GM23338 (cell line): ENCODE measurements at regions not wholly inside any gene's neighbourhood (a gene's known extent, or its start where the extent isn't known, plus 50 kb on each side); places are given as distances from the start of the nearest gene placed in this dataset.

Experiments
- ATAC-seq: fragments of 200-7000 bp; cut with Tn5 transposase; 3 replicates; pipeline ENCODE4 v1.9.1; 2020
- DNase-seq: peaks from one replicate; pipeline ENCODE4 v3.0.0-alpha.2; 2015; ENCODE audit warnings: low spot score
- H2AFZ ChIP-seq: fragments of 200-600 bp; sonication (generic); 2 replicates; pipeline ENCODE4 v1.8.0; 2016; ENCODE audit warnings: antibody characterized with exemption, mild to moderate bottlenecking, moderate library complexity
- H3F3A ChIP-seq: fragments of 200-600 bp; sonication (generic); replicated peaks from 2 replicates; pipeline ENCODE4 v1.8.0; 2017; ENCODE audit warnings: antibody characterized with exemption, mixed run types, low read depth
- H3K27ac ChIP-seq: fragments of 200-600 bp; sonication (generic); 2 replicates; pipeline ENCODE4 v1.6.1; 2016; ENCODE audit warnings: low read depth
- H3K27me3 ChIP-seq: fragments of 200-600 bp; sonication (generic); 2 replicates; pipeline ENCODE4 v1.8.0; 2016; ENCODE audit warnings: mild to moderate bottlenecking, mixed run types, moderate library complexity; ENCODE audit not compliant: insufficient read depth
- H3K36me3 ChIP-seq: fragments of 200-600 bp; sonication (generic); 2 replicates; pipeline ENCODE4 v1.8.0; 2016; ENCODE audit warnings: mild to moderate bottlenecking; ENCODE audit not compliant: insufficient read depth
- H3K4me1 ChIP-seq: fragments of 200-600 bp; sonication (generic); 2 replicates; pipeline ENCODE4 v1.8.0; 2016; ENCODE audit warnings: mild to moderate bottlenecking, moderate library complexity; ENCODE audit not compliant: insufficient read depth
- H3K4me2 ChIP-seq: fragments of 200-600 bp; sonication (generic); 2 replicates; pipeline ENCODE4 v1.7.1; 2017; ENCODE audit warnings: mixed run types
- H3K4me3 ChIP-seq: fragments of 200-600 bp; sonication (generic); 2 replicates; pipeline ENCODE4 v1.6.1; 2016; ENCODE audit warnings: mixed run types
- H3K79me2 ChIP-seq: fragments of 200-600 bp; sonication (generic); replicated peaks from 2 replicates; pipeline ENCODE4 v1.8.0; 2017; ENCODE audit warnings: mild to moderate bottlenecking; ENCODE audit not compliant: insufficient read depth
- H3K9me2 ChIP-seq: fragments of 200-600 bp; sonication (generic); 2 replicates; pipeline ENCODE4 v1.8.0; 2017; ENCODE audit not compliant: insufficient read depth
- H4K20me1 ChIP-seq: fragments of 200-600 bp; sonication (generic); replicated peaks from 2 replicates; pipeline ENCODE4 v1.8.0; 2017; ENCODE audit warnings: mild to moderate bottlenecking; ENCODE audit not compliant: insufficient read depth
- H3K27ac Mint-ChIP-seq: 2 replicates; pipeline ENCODE4 v1.8.0; 2020; ENCODE audit warnings: inconsistent platforms, mild to moderate bottlenecking, moderate library complexity, mixed read lengths
- H3K27me3 Mint-ChIP-seq: 3 replicates; pipeline ENCODE4 v1.8.0; 2022; ENCODE audit warnings: low read depth, mild to moderate bottlenecking, moderate library complexity, mixed read lengths, inconsistent platforms; ENCODE audit not compliant: insufficient read depth, poor library complexity
- H3K36me3 Mint-ChIP-seq: 3 replicates; pipeline ENCODE4 v1.8.0; 2021; ENCODE audit warnings: low read depth, mild to moderate bottlenecking, inconsistent platforms, moderate library complexity, mixed read lengths
- H3K4me1 Mint-ChIP-seq: 3 replicates; pipeline ENCODE4 v1.8.0; 2020; ENCODE audit warnings: mild to moderate bottlenecking, inconsistent platforms, mixed read lengths
- H3K4me3 Mint-ChIP-seq: 3 replicates; pipeline ENCODE4 v1.8.0; 2021; ENCODE audit warnings: moderate library complexity, mild to moderate bottlenecking, inconsistent platforms, mixed read lengths
- H3K9me3 Mint-ChIP-seq: 3 replicates; pipeline ENCODE4 v1.8.0; 2020; ENCODE audit warnings: moderate library complexity, mild to moderate bottlenecking, inconsistent platforms, mixed read lengths
- CREB1 ChIP-seq: fragments of 250-450 bp; sonication (Bioruptor Pico); IDR thresholded peaks from 2 replicates; pipeline ENCODE4 v1.5.0; 2020; ENCODE audit warnings: low read depth, mild to moderate bottlenecking, moderate library complexity
- CTCF ChIP-seq, 2 experiments: fragments of 200-600 bp in 1 of 2; sonication (generic) in 1 of 2; conservative IDR thresholded peaks; 2 replicates each; pipeline versions ENCODE4 v1.5.1 to v1.6.1; 2016 to 2017; ENCODE audit warnings: antibody characterized with exemption in 2 of 2, low read depth in 2 of 2, mild to moderate bottlenecking in 2 of 2, moderate library complexity in 1 of 2
- ETS1 ChIP-seq: IDR thresholded peaks from 2 replicates; pipeline ENCODE4 v1.6.1; 2016; ENCODE audit warnings: antibody characterized with exemption
- EZH2 ChIP-seq: fragments of 200-600 bp; sonication (generic); IDR thresholded peaks from one replicate; pipeline ENCODE4 v1.8.0; 2017; ENCODE audit warnings: antibody characterized with exemption, mild to moderate bottlenecking, low read depth; ENCODE audit not compliant: unreplicated experiment
- EZH2phosphoT487 ChIP-seq: fragments of 200-600 bp; sonication (generic); IDR thresholded peaks from one replicate; pipeline ENCODE4 v1.8.1; 2018; ENCODE audit warnings: antibody characterized with exemption; ENCODE audit not compliant: unreplicated experiment
- JUNB ChIP-seq: IDR thresholded peaks from one replicate; pipeline ENCODE4 v1.6.1; 2016; ENCODE audit warnings: antibody characterized with exemption; ENCODE audit not compliant: unreplicated experiment
- NANOG ChIP-seq: IDR thresholded peaks from 2 replicates; pipeline ENCODE4 v1.6.1; 2016; ENCODE audit warnings: antibody characterized with exemption, borderline replicate concordance
- POLR2AphosphoS5 ChIP-seq: IDR thresholded peaks from 2 replicates; pipeline ENCODE4 v1.6.1; 2016; ENCODE audit warnings: antibody characterized with exemption, low read depth
- REST ChIP-seq: IDR thresholded peaks from one replicate; pipeline ENCODE4 v1.6.1; 2018; ENCODE audit warnings: antibody characterized with exemption; ENCODE audit not compliant: unreplicated experiment
- STAT1 ChIP-seq: IDR thresholded peaks from one replicate; pipeline ENCODE4 v1.6.1; 2016; ENCODE audit warnings: antibody characterized with exemption; ENCODE audit not compliant: unreplicated experiment
- ZNF114 ChIP-seq: fragments of 250-450 bp; sonication (Bioruptor Pico); IDR thresholded peaks from 2 replicates; pipeline ENCODE4 v1.5.0; 2020; ENCODE audit warnings: mild to moderate bottlenecking, moderate library complexity
- ZNF331 ChIP-seq: fragments of 250-450 bp; sonication (Bioruptor Pico); IDR thresholded peaks from 2 replicates; pipeline ENCODE4 v1.5.0; 2020; ENCODE audit warnings: low read depth, mild to moderate bottlenecking, moderate library complexity
- ZNF462 ChIP-seq: fragments of 250-450 bp; sonication (Bioruptor Pico); IDR thresholded peaks from 2 replicates; pipeline ENCODE4 v1.5.0; 2020; ENCODE audit warnings: mild to moderate bottlenecking, moderate library complexity

- ATAC-seq, result no peak
Observed at GRCh38 chr17:53891726-53892125, 69.0 kb downstream of the KIF2B start.

More at GRCh38 chr17:53891726-53892125, 69.0 kb downstream of the KIF2B start:
- no peaks in the 10 kb centered on the region for H3F3A ChIP-seq
- no peak overlapping the region for H3K4me3 ChIP-seq
- Mint-ChIP-seq H3K27ac (no peak overlapping the region), H3K4me3 (no peak overlapping the region), H3K9me3 (peaks cover 11% of the 10 kb centered on the region; the same call in 2 of the 3 replicates), H3K36me3 (peaks cover 5% of the 10 kb centered on the region; the same call in 1 of the 3 replicates), H3K27me3 (no peaks in the 10 kb centered on the region), H3K4me1 (no peaks in the 10 kb centered on the region)
- no peak for TF ChIP-seq CTCF (conservative IDR thresholded peaks at IDR 0.05; ENCODE audit: low read depth in 2 of 2)
- no peak for TF ChIP-seq ZNF331 (CRISPR knock-in tag)
- no peak for TF ChIP-seq JUNB
- no peak for TF ChIP-seq POLR2AphosphoS5
- TF ChIP-seq CREB1, result no peak
- TF ChIP-seq ETS1, result no peak
- no peak for TF ChIP-seq ZNF114 (CRISPR knock-in tag)
- no peak for TF ChIP-seq NANOG
- TF ChIP-seq REST, result no peak
- TF ChIP-seq ZNF462, result no peak
- TF ChIP-seq EZH2phosphoT487, result no peak
- no peak for TF ChIP-seq EZH2
- TF ChIP-seq STAT1, result no peak
- no peak for DNase-seq
- no peak overlapping the region for H3K27ac ChIP-seq
- no peaks in the 10 kb centered on the region for H3K9me2 ChIP-seq
- H3K27me3 ChIP-seq, result no peaks in the 10 kb centered on the region
- no peaks in the 10 kb centered on the region for H4K20me1 ChIP-seq
- H3K4me1 ChIP-seq, result no peaks in the 10 kb centered on the region
- H2AFZ ChIP-seq, result no peak overlapping the region
- H3K79me2 ChIP-seq, result no peaks in the 10 kb centered on the region
- no peak overlapping the region for H3K4me2 ChIP-seq
- no peaks in the 10 kb centered on the region for H3K36me3 ChIP-seq
